Erythroblast (primary cell): ENCODE measurements at regions not wholly inside any gene's neighbourhood (a gene's known extent, or its start where the extent isn't known, plus 50 kb on each side); places are given as distances from the start of the nearest gene placed in this dataset.

Experiments
- DNase-seq, 2 experiments: peaks; one replicate each; lab custom pipeline; 2025; lab: John Stamatoyannopoulos, UW
- GATA1 ChIP-seq: IDR thresholded peaks from 2 replicates; pipeline ENCODE4 v1.6.1; 2011; ENCODE audit warnings: low read depth, mild to moderate bottlenecking, control low read depth, low read length, moderate library complexity
- POLR2A ChIP-seq: IDR thresholded peaks from 2 replicates; pipeline ENCODE4 v1.6.1; 2011; ENCODE audit warnings: mild to moderate bottlenecking, low read length

DNA sequence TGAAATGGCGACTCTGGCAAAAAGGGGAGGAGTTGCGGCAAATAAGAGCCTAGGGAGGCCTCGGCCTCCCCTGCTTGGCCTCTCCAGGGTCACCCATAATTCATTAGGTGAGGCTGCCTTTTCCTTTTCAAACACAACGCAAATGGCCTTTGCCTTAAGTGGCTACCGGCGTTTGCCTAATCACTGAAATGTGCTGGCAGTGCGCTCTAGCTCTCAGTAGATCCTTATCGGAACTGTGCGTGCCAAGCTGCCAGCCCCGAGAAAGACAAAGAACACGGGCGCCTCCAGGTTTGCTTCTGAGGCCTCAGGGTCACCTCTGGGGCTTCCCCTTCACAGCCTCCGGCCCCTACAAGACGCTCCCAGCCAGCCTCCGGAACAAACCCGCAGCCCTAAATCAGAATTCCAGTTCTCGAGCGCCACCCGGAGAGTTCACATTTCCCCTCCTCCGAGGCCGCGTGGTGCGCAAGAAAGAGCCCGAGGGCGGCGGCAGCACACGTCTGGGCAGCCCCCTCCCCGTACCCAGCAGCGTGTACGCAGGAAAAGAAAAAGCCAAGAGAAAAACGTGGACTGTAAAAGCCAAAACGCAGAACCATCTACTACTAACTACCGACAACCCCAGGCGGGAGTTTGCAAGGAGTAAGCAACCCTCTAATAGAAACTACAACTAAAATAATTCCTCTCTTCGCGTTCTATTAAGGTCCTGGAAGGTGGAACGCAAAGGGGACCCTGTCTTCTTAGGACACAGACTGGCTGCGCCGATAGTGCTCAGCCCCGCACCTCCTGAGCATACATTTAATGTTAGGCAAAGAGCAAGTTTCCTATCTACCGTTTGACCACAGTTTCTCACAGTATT is 76.5 kb upstream of the BCOR start:
- TF ChIP-seq POLR2A (no peak), GATA1 (no peak)
- DNase-seq, result peak; percentile 33 to 46

DNA sequence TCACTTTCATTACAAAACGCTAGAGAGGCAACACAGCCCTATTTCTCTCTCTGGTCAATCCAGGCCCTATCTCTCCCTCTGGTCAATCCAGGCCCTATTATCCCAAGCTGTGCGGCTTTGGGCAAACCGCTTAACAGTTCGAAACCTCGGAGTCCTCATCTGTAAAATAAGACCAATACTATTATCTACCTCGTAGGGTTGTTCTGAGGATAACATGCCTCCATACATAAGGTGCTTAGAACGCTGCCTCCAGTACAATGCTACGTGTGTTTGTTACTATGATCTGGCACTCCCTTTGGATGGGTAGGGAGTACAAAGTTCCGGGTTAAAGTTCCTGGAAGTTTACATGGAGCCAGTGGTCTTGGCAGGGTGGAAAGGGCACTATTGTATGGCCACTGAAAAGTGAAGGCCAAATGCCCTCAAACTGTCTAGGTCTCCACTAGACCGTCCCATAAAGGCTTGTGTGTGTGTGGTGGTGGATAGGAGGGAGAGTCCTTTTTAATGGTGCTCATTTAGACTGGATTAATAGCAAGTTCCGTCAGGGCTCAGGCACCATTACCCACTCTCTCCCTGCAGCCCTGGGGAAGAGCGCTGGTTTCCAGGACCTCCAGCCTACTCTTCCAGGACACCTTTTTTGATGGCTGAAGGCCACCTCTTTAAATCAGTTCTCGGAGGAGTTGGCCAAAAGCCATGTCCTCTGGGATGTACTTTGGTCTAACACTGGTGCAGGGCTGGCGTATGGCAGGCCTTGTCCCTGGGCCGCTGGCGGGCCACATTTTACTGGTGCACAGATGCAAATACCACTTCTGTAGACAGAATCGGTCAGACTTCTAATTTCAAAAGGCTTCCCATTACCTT is 75.6 kb upstream of the BCOR start:
- DNase-seq, result no peak
- TF ChIP-seq GATA1 (no peak), POLR2A (no peak)

DNA sequence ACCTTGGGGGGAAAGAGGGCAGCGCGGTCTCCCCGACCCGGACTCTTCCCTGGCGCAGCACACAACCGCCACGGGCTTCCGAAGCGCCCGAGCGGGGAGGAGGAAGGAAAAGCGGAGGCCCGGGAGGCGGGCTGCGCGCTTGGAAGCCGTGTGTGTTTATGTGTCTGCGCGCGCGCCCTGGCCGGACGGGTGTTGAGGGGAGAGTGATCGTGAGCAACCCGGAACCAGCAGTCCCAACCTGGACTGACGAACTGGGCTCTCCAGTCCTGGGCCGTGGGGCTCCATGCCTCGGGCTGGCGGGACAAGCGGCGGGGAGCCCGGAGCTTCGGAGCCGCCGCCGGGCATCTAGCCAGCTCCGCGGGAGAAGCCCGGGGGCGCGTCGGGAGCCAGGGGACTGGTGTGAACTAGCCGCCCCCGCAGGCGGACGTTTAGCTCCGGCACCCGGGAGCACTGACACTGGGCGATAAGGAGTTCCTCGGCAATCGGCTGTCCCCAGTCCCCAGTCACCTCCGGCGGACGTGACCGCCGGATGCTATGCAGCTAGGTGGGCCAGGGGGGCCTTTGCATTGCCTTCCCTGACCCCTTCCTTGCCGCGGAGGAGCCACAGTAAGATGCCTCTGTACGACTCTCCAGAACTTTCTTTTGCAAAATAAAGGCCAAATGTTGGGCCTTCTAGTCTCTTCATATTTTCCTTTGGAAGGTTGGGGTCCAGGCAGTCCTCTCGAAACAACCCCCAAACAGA is 74.8 kb upstream of the BCOR start:
- TF ChIP-seq POLR2A (peak; percentile 62), GATA1 (no peak)

DNA sequence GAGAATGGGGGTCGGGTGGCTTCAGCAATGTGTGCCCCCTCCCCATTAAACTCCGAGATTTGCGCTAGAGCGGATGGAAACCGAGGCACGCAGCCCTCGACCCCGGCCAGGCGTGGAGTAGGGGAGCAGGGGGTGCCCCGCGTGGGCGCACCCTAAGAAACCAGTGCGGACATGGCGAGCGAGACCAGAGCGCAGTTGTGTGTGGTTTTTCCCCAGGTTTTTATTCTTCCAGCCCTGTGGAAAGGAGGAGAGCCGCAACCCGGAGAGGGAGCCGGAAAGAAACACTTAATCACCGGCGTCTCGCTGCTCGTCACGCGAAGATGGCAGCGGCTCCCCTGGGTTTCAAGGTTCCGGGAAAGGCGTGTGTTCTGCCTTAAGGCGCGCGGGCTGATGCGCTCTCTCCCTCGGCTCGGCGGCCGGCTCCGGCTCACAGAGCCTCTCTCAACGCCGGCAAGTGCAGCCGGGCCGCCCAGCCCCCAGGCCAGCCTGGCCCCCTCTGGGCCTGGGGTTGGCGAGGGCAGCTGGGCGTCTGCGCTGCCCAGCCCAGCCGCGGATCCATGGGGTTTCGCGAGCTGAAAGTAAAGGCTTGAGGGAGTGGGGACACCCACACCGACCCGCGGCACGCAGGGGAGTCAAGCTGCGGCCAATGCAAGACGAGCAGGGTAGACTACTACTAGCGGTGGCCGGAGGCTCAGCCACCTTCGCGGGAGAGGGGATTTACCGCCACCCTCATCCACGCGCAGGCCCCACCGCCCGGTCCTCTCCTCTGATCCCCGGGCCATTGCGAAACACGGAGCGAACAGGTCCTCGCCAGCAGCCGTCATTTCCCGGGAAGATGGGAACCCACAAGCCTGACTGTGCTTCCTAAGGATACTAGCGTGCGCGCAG is 74.0 kb upstream of the BCOR start:
- DNase-seq, result peak; percentile 50 to 57
- TF ChIP-seq POLR2A (no peak), GATA1 (no peak)

More for the DNA sequence above, 74.8 kb upstream of the BCOR start:
- peak; percentile 77 to 86 for DNase-seq

DNA sequence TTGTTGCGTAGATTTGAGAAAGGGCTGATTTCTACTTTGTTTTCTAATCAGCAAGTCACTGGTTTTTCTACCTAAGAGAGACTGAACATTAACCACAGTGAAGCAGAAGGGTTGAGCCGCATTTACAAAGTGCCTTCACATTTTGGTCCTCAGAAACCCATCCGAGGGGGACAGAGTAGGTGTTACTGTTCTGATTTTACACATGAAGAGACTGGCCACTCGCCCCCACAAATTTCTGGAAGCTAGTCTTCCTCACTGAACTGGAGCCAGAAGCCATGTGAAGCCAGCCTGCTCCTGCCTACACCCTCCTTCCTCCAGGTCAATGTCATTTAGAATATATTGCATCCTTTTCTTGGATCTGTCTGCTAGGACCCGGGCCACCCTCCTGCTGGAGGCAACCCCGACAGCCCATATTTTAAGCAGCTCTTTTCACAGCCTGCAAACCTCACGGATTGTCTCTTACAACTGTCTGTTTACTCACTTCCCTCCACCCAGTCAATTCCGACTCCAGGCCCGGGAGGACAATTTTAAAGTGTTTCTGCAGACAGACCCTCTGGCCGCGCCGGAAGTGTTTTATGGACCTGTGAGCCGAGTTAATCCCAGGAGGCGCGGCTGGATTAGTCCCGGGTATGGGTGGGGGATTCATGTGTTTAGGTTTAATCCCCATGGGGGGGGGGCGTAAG is 73.2 kb upstream of the BCOR start:
- no peak for DNase-seq
- TF ChIP-seq POLR2A, result no peak
- TF ChIP-seq GATA1, result no peak

DNA sequence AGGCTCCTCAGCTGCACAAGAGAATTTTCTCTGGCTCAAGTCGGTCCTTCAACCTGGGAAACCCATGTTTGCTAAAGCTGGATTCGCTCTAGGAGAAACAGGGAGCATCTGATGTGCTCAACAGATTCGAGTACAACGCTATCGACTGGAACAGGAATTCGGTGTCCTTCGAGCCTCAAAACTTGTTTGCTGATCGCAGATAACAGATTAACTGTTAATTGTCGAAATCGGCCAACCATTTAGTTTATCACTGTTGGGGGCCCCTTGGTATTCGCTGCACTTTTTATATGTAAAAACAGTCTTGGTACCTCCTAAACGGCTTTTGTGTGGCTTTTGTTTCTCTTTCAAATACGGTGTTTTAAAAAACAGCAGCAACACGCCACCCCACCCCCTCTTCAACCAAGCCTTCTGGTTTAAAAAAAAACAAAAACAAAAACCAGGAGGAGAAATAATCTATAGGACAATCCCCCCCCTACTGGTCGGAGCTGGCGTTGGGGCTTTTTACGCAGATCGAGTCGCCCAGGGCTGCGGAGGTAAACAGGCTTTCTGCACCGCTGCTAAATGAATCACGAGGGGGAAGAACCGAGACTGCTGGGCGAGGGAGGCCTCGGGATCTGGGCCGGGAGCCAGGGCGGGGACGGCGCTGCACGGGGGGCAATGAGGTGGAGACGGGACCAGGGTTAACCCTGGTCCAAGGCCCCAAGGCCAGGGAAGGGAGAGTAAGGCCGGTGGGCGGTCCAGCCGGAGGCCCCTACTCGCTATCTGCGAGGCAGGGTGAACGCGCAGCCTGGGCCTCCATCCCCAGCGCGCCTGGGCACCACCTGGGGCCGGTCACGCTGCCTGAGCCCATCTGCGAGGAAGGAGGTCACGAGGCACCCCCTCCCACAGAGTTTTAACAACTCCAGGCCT is 71.7 kb upstream of the BCOR start:
- DNase-seq, result peak; percentile 67 to 68
- no peak for TF ChIP-seq GATA1
- no peak for TF ChIP-seq POLR2A

- TF ChIP-seq POLR2A, result no peak
Observed at GRCh38 chrX:40168480-40169011, 70.8 kb upstream of the BCOR start.

GRCh38 chrX:40167850-40168479 is 70.2 kb upstream of the BCOR start:
- DNase-seq, result peak; percentile 7
- TF ChIP-seq GATA1 (no peak), POLR2A (no peak)

More at GRCh38 chrX:40168480-40169011, 70.8 kb upstream of the BCOR start:
- DNase-seq, result no peak

DNA sequence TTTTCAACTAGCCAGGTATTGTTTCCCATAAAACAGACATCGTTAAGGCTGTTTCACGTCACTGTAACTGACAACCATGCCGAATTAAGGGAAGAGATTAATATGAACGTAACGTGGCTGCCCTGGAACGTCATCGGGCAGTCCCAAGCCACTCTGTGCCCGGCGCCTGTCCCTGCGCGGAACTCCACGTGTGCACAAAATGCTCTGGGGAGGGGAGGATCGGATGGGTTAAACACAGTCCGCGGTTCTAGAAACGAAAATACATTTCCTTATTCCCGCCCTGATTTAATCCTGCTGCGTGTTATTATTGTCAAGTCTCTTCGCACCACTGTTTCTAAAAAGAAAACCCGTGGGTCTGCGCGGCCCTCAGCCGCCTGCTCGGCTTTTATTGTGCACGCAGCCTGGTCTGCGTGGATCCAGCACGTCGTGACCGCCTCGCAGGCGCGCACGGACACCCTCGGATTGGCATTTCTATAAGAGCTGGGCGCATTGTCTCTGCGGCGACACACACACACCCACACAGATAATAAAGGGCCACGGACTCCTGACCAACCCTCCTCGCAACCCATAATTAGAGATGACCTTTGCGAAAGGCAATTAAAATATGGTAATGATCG is 69.6 kb upstream of the BCOR start:
- no peak for TF ChIP-seq POLR2A
- TF ChIP-seq GATA1, result no peak
- DNase-seq, result no peak

DNA sequence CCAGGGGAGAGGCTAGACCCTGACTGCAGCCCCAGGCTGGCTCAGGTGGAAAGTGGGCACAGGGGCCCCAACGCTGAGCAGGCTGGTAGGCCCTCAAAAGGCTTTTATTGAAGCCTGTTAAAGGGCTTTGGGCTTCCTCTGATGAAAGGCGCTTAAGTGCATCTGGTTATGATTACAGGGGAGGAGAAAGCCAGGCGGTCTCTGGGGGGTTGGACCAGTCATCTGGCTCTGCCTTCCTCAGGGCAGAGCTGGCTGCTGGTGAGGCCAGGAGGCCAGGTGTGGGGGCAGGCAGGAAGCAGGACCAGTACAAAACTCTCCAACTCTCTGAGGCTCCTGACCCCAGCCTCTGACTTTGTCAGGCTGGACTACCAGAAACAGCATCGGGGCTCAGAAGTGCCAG is 68.8 kb upstream of the BCOR start:
- TF ChIP-seq POLR2A (no peak), GATA1 (no peak)
- DNase-seq, result no peak

GRCh38 chrX:40165861-40166260 is 68.1 kb upstream of the BCOR start:
- TF ChIP-seq GATA1, result no peak
- TF ChIP-seq POLR2A, result no peak
- DNase-seq, result no peak
